ENCODE measurements at regions not wholly inside any gene's neighbourhood (a gene's known extent, or its start where the extent isn't known, plus 50 kb on each side); places are given as distances from the start of the nearest gene placed in this dataset.

DNA sequence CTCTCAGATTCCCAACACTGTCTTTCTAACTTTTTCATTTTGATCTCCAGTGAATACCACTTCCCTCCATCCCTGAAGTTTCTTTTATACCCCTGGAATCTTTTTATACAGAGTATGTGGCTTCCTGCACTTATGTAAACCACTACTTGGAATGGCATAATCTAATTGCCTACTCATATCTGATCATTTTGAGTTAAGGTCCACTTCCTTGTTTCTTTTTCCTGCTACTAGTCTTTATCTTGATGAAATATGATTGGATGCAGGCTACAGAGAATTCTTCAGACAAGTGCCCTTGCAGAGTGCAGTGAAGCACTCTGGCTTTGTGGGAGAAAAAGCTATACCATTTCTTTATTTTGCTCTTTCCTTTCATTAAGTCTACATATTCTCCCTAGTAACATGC is 325.3 kb upstream of the ADAMTS5 start:
- no peak for TF ChIP-seq MYC (IDR thresholded peaks at IDR 0.05; ENCODE audit: low read depth, low read length)
- TF ChIP-seq, protein P1, sequence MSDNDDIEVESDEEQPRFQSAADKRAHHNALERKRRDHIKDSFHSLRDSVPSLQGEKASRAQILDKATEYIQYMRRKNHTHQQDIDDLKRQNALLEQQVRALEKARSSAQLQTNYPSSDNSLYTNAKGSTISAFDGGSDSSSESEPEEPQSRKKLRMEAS (IDR thresholded peaks at IDR 0.05; ENCODE audit: low read depth, low read length), result no peak
- TF ChIP-seq, protein P2, sequence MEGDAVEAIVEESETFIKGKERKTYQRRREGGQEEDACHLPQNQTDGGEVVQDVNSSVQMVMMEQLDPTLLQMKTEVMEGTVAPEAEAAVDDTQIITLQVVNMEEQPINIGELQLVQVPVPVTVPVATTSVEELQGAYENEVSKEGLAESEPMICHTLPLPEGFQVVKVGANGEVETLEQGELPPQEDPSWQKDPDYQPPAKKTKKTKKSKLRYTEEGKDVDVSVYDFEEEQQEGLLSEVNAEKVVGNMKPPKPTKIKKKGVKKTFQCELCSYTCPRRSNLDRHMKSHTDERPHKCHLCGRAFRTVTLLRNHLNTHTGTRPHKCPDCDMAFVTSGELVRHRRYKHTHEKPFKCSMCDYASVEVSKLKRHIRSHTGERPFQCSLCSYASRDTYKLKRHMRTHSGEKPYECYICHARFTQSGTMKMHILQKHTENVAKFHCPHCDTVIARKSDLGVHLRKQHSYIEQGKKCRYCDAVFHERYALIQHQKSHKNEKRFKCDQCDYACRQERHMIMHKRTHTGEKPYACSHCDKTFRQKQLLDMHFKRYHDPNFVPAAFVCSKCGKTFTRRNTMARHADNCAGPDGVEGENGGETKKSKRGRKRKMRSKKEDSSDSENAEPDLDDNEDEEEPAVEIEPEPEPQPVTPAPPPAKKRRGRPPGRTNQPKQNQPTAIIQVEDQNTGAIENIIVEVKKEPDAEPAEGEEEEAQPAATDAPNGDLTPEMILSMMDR (IDR thresholded peaks at IDR 0.05; ENCODE audit: low read depth, low read length), result no peak
- no peak for TF ChIP-seq POLR2A (IDR thresholded peaks at IDR 0.05; ENCODE audit: extremely low read depth, insufficient read length)
- DNase-seq (ENCODE audit: low read depth), result no peak
- H3K4me3 ChIP-seq (ENCODE audit: low read depth, low read length), result no peak overlapping the region

DNA sequence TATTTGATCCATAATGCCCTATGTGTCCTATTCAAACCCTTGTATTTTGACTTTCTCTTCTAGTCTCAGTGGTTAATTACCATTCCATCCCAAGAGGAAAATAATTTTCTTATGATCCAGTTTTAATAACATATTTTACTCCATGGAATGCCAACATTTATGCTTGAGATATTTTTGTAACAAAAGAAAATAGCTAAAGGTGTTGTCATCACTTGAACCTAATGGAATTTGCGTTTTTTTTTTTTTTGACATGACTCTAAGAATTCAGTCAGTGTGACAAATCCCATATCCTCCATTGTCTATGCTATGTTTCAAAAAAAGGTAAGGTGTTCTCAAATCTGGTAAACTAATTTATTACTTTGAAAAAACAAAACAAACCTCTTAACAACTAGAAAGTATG is 324.1 kb upstream of the ADAMTS5 start:
- no peak overlapping the region for H3K4me3 ChIP-seq (ENCODE audit: low read depth, low read length)
- DNase-seq (ENCODE audit: low read depth), result no peak
- TF ChIP-seq, protein P2 (IDR thresholded peaks at IDR 0.05; ENCODE audit: low read depth, low read length), result no peak
- TF ChIP-seq, protein P1 (IDR thresholded peaks at IDR 0.05; ENCODE audit: low read depth, low read length), result no peak
- no peak for TF ChIP-seq POLR2A (IDR thresholded peaks at IDR 0.05; ENCODE audit: extremely low read depth, insufficient read length)
- no peak for TF ChIP-seq MYC (IDR thresholded peaks at IDR 0.05; ENCODE audit: low read depth, low read length)

DNA sequence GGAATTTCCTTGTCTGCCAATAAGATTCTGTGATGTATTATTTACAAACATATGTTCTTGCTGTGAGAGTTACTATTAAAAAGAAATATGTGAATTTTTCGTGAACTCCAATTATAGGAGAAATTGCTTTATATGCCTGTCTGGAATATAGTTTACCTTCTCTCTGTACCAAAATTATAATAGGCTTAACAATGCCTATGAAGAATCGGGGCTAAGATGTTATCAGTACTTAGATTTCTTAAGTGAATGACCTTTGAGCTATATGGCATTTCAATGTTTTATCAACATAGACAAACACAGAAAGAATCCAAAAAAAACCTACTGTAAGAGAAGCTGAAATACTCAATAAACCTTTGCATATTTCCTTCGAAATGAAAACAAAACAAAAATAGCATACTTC is 323.1 kb upstream of the ADAMTS5 start:
- no peak overlapping the region for H3K4me3 ChIP-seq (ENCODE audit: low read depth, low read length)
- no peak for DNase-seq (ENCODE audit: low read depth)
- TF ChIP-seq, protein P1 (IDR thresholded peaks at IDR 0.05; ENCODE audit: low read depth, low read length), result no peak
- TF ChIP-seq MYC (IDR thresholded peaks at IDR 0.05; ENCODE audit: low read depth, low read length) (no peak), POLR2A (IDR thresholded peaks at IDR 0.05; ENCODE audit: extremely low read depth, insufficient read length) (no peak)
- TF ChIP-seq, protein P2 (IDR thresholded peaks at IDR 0.05; ENCODE audit: low read depth, low read length), result no peak

DNA sequence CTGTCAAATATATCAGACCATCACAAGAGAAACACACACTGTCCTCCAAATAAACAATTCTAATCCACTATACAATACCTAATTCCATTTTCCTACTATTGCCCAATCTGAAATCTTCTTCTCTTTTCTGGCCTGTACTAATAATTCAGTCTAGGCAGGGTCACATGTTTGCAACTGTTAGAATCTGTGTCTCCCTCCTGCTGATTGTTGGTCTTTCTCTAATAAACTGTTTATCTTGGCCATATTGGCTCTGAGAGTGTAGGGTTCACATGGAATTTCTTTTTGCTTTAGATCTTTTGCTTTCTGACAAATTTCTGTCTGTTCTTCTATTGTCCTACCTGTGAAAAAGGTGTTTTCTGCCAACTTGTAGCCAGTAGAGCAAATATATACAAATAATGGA is 319.9 kb upstream of the ADAMTS5 start:
- no peak for DNase-seq (ENCODE audit: low read depth)
- H3K4me3 ChIP-seq (ENCODE audit: low read depth, low read length), result no peak overlapping the region
- TF ChIP-seq MYC (IDR thresholded peaks at IDR 0.05; ENCODE audit: low read depth, low read length) (no peak), POLR2A (IDR thresholded peaks at IDR 0.05; ENCODE audit: extremely low read depth, insufficient read length) (no peak)
- TF ChIP-seq, protein P1 (IDR thresholded peaks at IDR 0.05; ENCODE audit: low read depth, low read length), result no peak
- TF ChIP-seq, protein P2 (IDR thresholded peaks at IDR 0.05; ENCODE audit: low read depth, low read length), result no peak

DNA sequence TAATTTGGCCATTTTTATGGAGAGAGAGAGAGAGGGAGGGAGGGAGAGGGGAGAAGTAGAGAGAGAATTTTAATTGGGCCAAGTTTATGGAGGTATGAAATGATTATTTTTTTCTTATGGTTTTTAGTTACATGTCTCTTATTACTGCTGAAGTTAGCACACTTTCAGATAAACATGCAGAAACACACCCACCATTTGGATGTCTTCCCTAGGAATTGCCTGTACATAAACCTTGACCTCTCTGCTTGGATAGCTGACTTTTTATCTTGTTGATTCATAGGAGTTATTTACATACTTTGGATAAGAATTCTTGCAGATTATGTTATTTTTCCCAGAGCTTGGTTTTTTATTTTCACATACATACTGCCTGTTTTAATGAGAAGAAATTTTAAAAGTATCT is 310.2 kb upstream of the ADAMTS5 start:
- DNase-seq (ENCODE audit: low read depth), result no peak
- TF ChIP-seq, protein P1 (IDR thresholded peaks at IDR 0.05; ENCODE audit: low read depth, low read length), result no peak
- no peak for TF ChIP-seq MYC (IDR thresholded peaks at IDR 0.05; ENCODE audit: low read depth, low read length)
- no peak for TF ChIP-seq POLR2A (IDR thresholded peaks at IDR 0.05; ENCODE audit: extremely low read depth, insufficient read length)
- TF ChIP-seq, protein P2 (IDR thresholded peaks at IDR 0.05; ENCODE audit: low read depth, low read length), result no peak
- no peak overlapping the region for H3K4me3 ChIP-seq (ENCODE audit: low read depth, low read length)

All from NB4 (cell line).